ENCODE measurements at regions not wholly inside any gene's neighbourhood (a gene's known extent, or its start where the extent isn't known, plus 50 kb on each side); places are given as distances from the start of the nearest gene placed in this dataset.

- DNase-seq (ENCODE audit: insufficient read length, low spot score) (no peak), FAIRE-seq (no peak)
- TF ChIP-seq CTCF (IDR thresholded peaks at IDR 0.05; ENCODE audit: insufficient read depth, missing control alignments): no peak
These were observed 214.4 kb downstream of the BARHL2 start for GRCh38 chr1:90502696-90503095.

GRCh38 chr1:90502194-90502593 lies 214.9 kb downstream of the BARHL2 start:
- FAIRE-seq: no peak
- no peak for TF ChIP-seq CTCF (IDR thresholded peaks at IDR 0.05; ENCODE audit: insufficient read depth, missing control alignments)
- no peak for DNase-seq (ENCODE audit: insufficient read length, low spot score)

GRCh38 chr1:90501281-90501680 lies 215.8 kb downstream of the BARHL2 start:
- peak; percentile 92 for FAIRE-seq
- TF ChIP-seq CTCF (IDR thresholded peaks at IDR 0.05; ENCODE audit: insufficient read depth, missing control alignments): peak; percentile 50
- peak; percentile 13 for DNase-seq (ENCODE audit: insufficient read length, low spot score)

- no peak for DNase-seq (ENCODE audit: insufficient read length, low spot score)
- FAIRE-seq: no peak
- no peak for TF ChIP-seq CTCF (IDR thresholded peaks at IDR 0.05; ENCODE audit: insufficient read depth, missing control alignments)
These were observed 222.3 kb downstream of the BARHL2 start for GRCh38 chr1:90494748-90495282.

- no peak for TF ChIP-seq CTCF (IDR thresholded peaks at IDR 0.05; ENCODE audit: insufficient read depth, missing control alignments)
- DNase-seq (ENCODE audit: insufficient read length, low spot score): no peak
- FAIRE-seq: no peak
These were observed 228.7 kb downstream of the BARHL2 start for GRCh38 chr1:90488451-90488850.

- FAIRE-seq: no peak
- DNase-seq (ENCODE audit: insufficient read length, low spot score): no peak
- TF ChIP-seq CTCF (IDR thresholded peaks at IDR 0.05; ENCODE audit: insufficient read depth, missing control alignments): no peak
These were observed 230.1 kb downstream of the BARHL2 start for GRCh38 chr1:90486996-90487395.

- TF ChIP-seq CTCF (IDR thresholded peaks at IDR 0.05; ENCODE audit: insufficient read depth, missing control alignments): no peak
- FAIRE-seq: no peak
- DNase-seq (ENCODE audit: insufficient read length, low spot score): no peak
These were observed 230.8 kb downstream of the BARHL2 start for GRCh38 chr1:90486134-90486824.
